ENCODE measurements at regions not wholly inside any gene's neighbourhood (a gene's known extent, or its start where the extent isn't known, plus 50 kb on each side); places are given as distances from the start of the nearest gene placed in this dataset.

DNA sequence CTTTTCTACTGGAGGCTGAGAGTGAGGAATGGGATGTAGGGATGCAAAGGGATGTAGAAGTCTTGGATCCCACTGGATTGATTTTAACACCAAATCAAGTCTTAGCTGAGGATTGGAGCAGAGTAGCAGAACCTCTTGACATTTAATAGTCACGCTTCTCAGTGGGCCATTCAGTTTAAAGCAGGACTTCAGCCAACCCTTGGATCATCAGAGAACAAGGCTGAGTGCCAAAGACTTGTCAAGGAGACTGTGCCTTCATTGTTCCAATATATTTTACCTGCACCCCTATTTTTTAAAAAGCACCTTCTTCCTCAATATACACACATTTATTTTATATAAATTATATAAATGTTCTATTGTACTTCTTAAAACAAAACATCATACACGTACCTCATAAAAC lies 242.4 kb upstream of the ST6GAL2 start:
- Histone ChIP-seq H3K9me3 (no peaks in the 10 kb centered on the region), H3K36me3 (no peaks in the 10 kb centered on the region), H3K4me3 (no peak overlapping the region), H3K4me1 (no peaks in the 10 kb centered on the region), H3K27me3 (no peaks in the 10 kb centered on the region), H3K27ac (replicated peaks in 1 of 4) (no peak overlapping the region)
- DNase-seq (ENCODE audit: extremely low spot score), result no peak
- WGBS, result 76% methylated on average over 2 of the region's 2 CpGs
- intact Hi-C loops (cut with DNase I), result no loop called here
- TF ChIP-seq, protein P1, sequence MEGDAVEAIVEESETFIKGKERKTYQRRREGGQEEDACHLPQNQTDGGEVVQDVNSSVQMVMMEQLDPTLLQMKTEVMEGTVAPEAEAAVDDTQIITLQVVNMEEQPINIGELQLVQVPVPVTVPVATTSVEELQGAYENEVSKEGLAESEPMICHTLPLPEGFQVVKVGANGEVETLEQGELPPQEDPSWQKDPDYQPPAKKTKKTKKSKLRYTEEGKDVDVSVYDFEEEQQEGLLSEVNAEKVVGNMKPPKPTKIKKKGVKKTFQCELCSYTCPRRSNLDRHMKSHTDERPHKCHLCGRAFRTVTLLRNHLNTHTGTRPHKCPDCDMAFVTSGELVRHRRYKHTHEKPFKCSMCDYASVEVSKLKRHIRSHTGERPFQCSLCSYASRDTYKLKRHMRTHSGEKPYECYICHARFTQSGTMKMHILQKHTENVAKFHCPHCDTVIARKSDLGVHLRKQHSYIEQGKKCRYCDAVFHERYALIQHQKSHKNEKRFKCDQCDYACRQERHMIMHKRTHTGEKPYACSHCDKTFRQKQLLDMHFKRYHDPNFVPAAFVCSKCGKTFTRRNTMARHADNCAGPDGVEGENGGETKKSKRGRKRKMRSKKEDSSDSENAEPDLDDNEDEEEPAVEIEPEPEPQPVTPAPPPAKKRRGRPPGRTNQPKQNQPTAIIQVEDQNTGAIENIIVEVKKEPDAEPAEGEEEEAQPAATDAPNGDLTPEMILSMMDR (IDR thresholded peaks at IDR 0.05), result no peak
- no peak for TF ChIP-seq POLR2A (IDR thresholded peaks at IDR 0.05; ENCODE audit: low read depth)
- no peak for TF ChIP-seq EP300 (IDR thresholded peaks at IDR 0.05)
- no peak for TF ChIP-seq POLR2AphosphoS5 (IDR thresholded peaks at IDR 0.05)

DNA sequence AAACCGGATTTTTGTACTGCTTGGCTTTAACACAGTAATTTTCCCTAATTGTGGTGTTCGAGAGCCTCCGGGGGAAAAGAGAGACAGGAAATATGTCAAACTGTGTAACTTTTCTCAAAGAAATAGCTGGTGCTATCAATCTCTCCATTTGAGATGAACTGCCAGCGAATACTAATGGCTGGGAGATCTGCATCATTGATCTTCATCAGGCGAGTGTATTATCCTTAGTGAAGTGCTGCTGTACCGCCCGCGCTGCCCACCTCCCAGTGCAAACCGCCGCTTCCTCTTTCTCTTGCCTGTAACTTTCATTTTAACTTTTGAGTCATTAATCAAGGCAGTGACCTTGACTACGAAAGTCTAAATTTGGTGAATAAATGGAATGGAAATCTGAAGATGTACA lies 246.1 kb upstream of the ST6GAL2 start:
- TF ChIP-seq EP300 (IDR thresholded peaks at IDR 0.05) (no peak), POLR2A (IDR thresholded peaks at IDR 0.05; ENCODE audit: low read depth) (no peak), POLR2AphosphoS5 (IDR thresholded peaks at IDR 0.05) (no peak)
- TF ChIP-seq, protein P1 (IDR thresholded peaks at IDR 0.05), result no peak
- no peaks in the 10 kb centered on the region for H3K9me3 ChIP-seq
- H3K36me3 ChIP-seq, result no peaks in the 10 kb centered on the region
- WGBS, result 67% methylated on average over 11 of the region's 11 CpGs
- no peak for DNase-seq (ENCODE audit: extremely low spot score)
- H3K4me1 ChIP-seq, result no peaks in the 10 kb centered on the region
- intact Hi-C loops (cut with DNase I), result no loop called here
- H3K27me3 ChIP-seq, result no peaks in the 10 kb centered on the region
- no peak overlapping the region for H3K4me3 ChIP-seq
- no peak overlapping the region for H3K27ac ChIP-seq (replicated peaks in 1 of 4)

DNA sequence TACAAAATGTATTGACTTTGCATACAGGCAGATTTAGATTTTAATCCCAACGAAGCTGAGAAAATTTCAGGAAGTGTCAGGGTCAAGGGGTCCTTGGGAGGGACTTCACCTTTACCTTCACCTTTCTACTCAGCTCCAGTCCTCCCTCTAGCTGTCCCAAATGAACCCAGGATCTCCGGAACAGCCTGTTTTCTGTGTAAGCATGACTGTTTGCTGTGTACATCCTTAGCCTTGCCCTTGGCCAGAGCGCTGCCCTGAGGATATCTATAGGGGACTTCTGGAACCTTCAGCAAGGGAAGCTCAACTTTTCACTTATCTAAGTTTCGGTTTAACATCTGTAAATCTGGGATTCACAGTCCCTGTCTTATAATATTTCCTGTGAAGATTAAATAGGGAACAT lies 246.8 kb upstream of the ST6GAL2 start:
- no peaks in the 10 kb centered on the region for H3K9me3 ChIP-seq
- intact Hi-C loops (cut with DNase I), result no loop called here
- no peaks in the 10 kb centered on the region for H3K36me3 ChIP-seq
- no peak for DNase-seq (ENCODE audit: extremely low spot score)
- no peaks in the 10 kb centered on the region for H3K4me1 ChIP-seq
- no peaks in the 10 kb centered on the region for H3K27me3 ChIP-seq
- TF ChIP-seq, protein P1 (IDR thresholded peaks at IDR 0.05), result no peak
- TF ChIP-seq POLR2AphosphoS5 (IDR thresholded peaks at IDR 0.05), result no peak
- TF ChIP-seq EP300 (IDR thresholded peaks at IDR 0.05), result no peak
- no peak for TF ChIP-seq POLR2A (IDR thresholded peaks at IDR 0.05; ENCODE audit: low read depth)
- H3K27ac ChIP-seq (replicated peaks in 1 of 4), result no peak overlapping the region
- H3K4me3 ChIP-seq, result no peak overlapping the region
- 79% methylated on average over 4 of the region's 4 CpGs for WGBS

DNA sequence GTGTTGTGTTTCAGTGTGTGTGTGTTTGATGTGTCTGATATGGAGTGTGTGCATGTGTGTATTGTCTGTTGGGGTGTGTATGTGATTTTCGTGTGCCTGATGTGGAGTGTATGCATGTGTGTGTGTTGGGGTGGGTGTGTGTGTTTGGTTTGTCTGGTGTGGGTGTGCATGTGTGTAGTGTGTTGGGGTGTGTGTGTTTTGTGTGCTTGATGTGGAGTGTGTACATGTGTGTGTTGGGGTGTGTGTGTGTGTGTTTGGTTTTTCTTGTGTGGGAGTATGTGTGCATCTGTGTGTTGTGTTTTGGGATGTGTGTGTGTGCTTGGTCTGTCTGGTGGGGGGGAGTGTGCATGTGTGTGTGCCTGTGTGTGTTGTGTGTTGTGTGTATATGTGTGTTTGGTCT lies 247.4 kb upstream of the ST6GAL2 start:
- 94% methylated on average over 1 of the region's 1 CpG for WGBS
- intact Hi-C loops (cut with DNase I), result no loop called here
- no peak overlapping the region for H3K4me3 ChIP-seq

DNA sequence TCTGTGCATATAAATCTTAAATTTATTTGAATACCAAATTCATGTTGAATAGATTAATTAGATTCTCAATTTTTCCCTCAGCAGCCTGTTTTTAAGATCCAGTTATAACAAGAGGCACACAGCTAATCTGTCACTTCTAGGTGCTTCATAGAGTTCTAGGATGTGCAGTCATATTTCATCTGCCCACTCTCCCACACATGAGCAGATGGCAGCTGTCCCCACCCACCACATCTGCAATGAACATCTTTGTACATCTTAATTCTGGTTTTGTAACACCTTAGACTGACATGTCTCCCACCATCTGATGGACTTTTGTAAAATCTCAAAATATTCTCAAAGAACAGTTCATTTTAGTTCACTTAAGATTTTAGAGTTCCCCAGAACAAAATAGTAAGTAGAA lies 250.8 kb upstream of the ST6GAL2 start:
- no peak for DNase-seq (ENCODE audit: extremely low spot score)
- no peak for TF ChIP-seq EP300 (IDR thresholded peaks at IDR 0.05)
- no peak for TF ChIP-seq POLR2A (IDR thresholded peaks at IDR 0.05; ENCODE audit: low read depth)
- no peak for TF ChIP-seq POLR2AphosphoS5 (IDR thresholded peaks at IDR 0.05)
- TF ChIP-seq, protein P1 (IDR thresholded peaks at IDR 0.05), result no peak
- intact Hi-C loops (cut with DNase I), result no loop called here
- Histone ChIP-seq H3K9me3 (no peaks in the 10 kb centered on the region), H3K36me3 (no peaks in the 10 kb centered on the region), H3K4me1 (no peaks in the 10 kb centered on the region), H3K4me3 (no peak overlapping the region), H3K27me3 (no peaks in the 10 kb centered on the region), H3K27ac (replicated peaks in 1 of 4) (no peak overlapping the region)

More for the DNA sequence above, 247.4 kb upstream of the ST6GAL2 start:
- TF ChIP-seq EP300 (IDR thresholded peaks at IDR 0.05), result no peak
- no peak for TF ChIP-seq POLR2A (IDR thresholded peaks at IDR 0.05; ENCODE audit: low read depth)
- TF ChIP-seq, protein P1 (IDR thresholded peaks at IDR 0.05), result no peak
- TF ChIP-seq POLR2AphosphoS5 (IDR thresholded peaks at IDR 0.05), result no peak
- no peaks in the 10 kb centered on the region for H3K9me3 ChIP-seq
- no peaks in the 10 kb centered on the region for H3K27me3 ChIP-seq
- H3K36me3 ChIP-seq, result no peaks in the 10 kb centered on the region
- H3K27ac ChIP-seq (replicated peaks in 1 of 4), result no peak overlapping the region
- H3K4me1 ChIP-seq, result no peaks in the 10 kb centered on the region
- DNase-seq (ENCODE audit: extremely low spot score), result no peak

Measured in esophagus muscularis mucosa (tissue), 4 donors.